IMR-90 (cell line): ENCODE measurements at regions not wholly inside any gene's neighbourhood (a gene's known extent, or its start where the extent isn't known, plus 50 kb on each side); places are given as distances from the start of the nearest gene placed in this dataset.

ENCODE experiments used
- ATAC-seq: fragments of 200-7000 bp; cut with Tn5 transposase; 2 replicates; pipeline ENCODE4 v1.9.1; 2020; ENCODE audit warnings: low read depth, mild to moderate bottlenecking, moderate library complexity
- BruUV-seq: library from RNA; stranded (reverse); fragments of 400-500 nt; replicated peaks from 2 replicates; lab custom pipeline; 2021; lab: Mats Ljungman, UMichigan
- CTCF ChIA-PET: fragments of 300-600 bp; formaldehyde crosslinking; extraction: SDS; loops from one replicate; lab custom pipeline; 2021; ENCODE audit warnings: antibody characterized with exemption; lab: Yijun Ruan, JAX
- POLR2A ChIA-PET: fragments of 300-600 bp; sonication (Branson Sonifier 250); formaldehyde crosslinking; loops from one replicate; lab custom pipeline; 2022; ENCODE audit warnings: antibody characterized with exemption; ENCODE audit not compliant: unreplicated experiment; lab: Charles Lee
- DNase-seq: peaks from one replicate; pipeline ENCODE4 v3.0.0; 2013
- H2AFZ ChIP-seq: replicated peaks from 2 replicates; pipeline ENCODE3; 2013; ENCODE audit warnings: low read length, mild to moderate bottlenecking; ENCODE audit not compliant: poor library complexity
- H2AK5ac ChIP-seq: 2 replicates; pipeline ENCODE4 v1.6.1; 2013; ENCODE audit warnings: low read depth, low read length, inconsistent platforms
- H2AK9ac ChIP-seq: replicated peaks from 2 replicates; pipeline ENCODE3; 2013; ENCODE audit warnings: mild to moderate bottlenecking, low read depth, low read length, moderate library complexity; ENCODE audit not compliant: poor library complexity
- H2BK120ac ChIP-seq: 2 replicates; pipeline ENCODE4 v1.6.1; 2013; ENCODE audit warnings: low read depth, low read length, inconsistent platforms
- H2BK15ac ChIP-seq: 3 replicates; pipeline ENCODE4 v1.6.1; 2013; ENCODE audit warnings: low read depth, low read length, inconsistent platforms
- H2BK20ac ChIP-seq: 2 replicates; pipeline ENCODE4 v1.6.1; 2013; ENCODE audit warnings: low read depth, mild to moderate bottlenecking, inconsistent platforms, low read length, moderate library complexity
- H2BK5ac ChIP-seq: 2 replicates; pipeline ENCODE4 v1.6.1; 2013; ENCODE audit warnings: mild to moderate bottlenecking, low read depth, low read length, inconsistent platforms; ENCODE audit not compliant: poor library complexity, severe bottlenecking
- H3K14ac ChIP-seq: replicated peaks from 2 replicates; pipeline ENCODE4 v1.6.1; 2013; ENCODE audit warnings: low read depth, low read length, inconsistent platforms
- H3K18ac ChIP-seq: 2 replicates; pipeline ENCODE4 v1.6.1; 2013; ENCODE audit warnings: low read depth, low read length, control low read depth
- H3K23ac ChIP-seq: 2 replicates; pipeline ENCODE4 v1.6.1; 2013; ENCODE audit warnings: low read depth, low read length, inconsistent platforms
- H3K27ac ChIP-seq: 2 replicates; pipeline ENCODE4 v1.5.1; 2013; ENCODE audit warnings: mild to moderate bottlenecking, control low read depth, low read length; ENCODE audit not compliant: insufficient read depth
- H3K27me3 ChIP-seq: 2 replicates; pipeline ENCODE4 v1.6.1; 2013; ENCODE audit warnings: low read length; ENCODE audit not compliant: control insufficient read depth, insufficient read depth
- H3K36me3 ChIP-seq: 2 replicates; pipeline ENCODE4 v1.6.1; 2013; ENCODE audit warnings: low read length, mixed read lengths; ENCODE audit not compliant: control insufficient read depth, insufficient read depth
- H3K4ac ChIP-seq: 2 replicates; pipeline ENCODE4 v1.6.1; 2013; ENCODE audit warnings: low read depth, low read length, inconsistent platforms
- H3K4me1 ChIP-seq: 2 replicates; pipeline ENCODE4 v1.6.1; 2013; ENCODE audit warnings: low read length, mixed read lengths; ENCODE audit not compliant: control insufficient read depth, insufficient read depth
- H3K4me2 ChIP-seq: 2 replicates; pipeline ENCODE4 v1.6.1; 2013; ENCODE audit warnings: low read depth, mild to moderate bottlenecking, control low read depth, low read length, moderate library complexity
- H3K4me3 ChIP-seq: 2 replicates; pipeline ENCODE4 v1.5.1; 2013; ENCODE audit warnings: low read depth, mild to moderate bottlenecking, control low read depth, low read length, moderate library complexity; ENCODE audit not compliant: insufficient read depth
- H3K56ac ChIP-seq: 2 replicates; pipeline ENCODE4 v1.6.1; 2013; ENCODE audit warnings: low read length, inconsistent platforms; ENCODE audit not compliant: insufficient read depth; ENCODE audit errors: extremely low read depth
- H3K79me1 ChIP-seq, 2 experiments: 2 replicates each; pipeline ENCODE4 v1.6.1; 2013; ENCODE audit warnings: low read length in 2 of 2, inconsistent platforms in 1 of 2, low read depth in 1 of 2
- H3K9ac ChIP-seq: 2 replicates; pipeline ENCODE4 v1.6.1; 2013; ENCODE audit warnings: low read depth, low read length, control low read depth
- H3K9me1 ChIP-seq: 2 replicates; pipeline ENCODE4 v1.6.1; 2013; ENCODE audit warnings: low read length, inconsistent platforms; ENCODE audit not compliant: insufficient read depth
- H3K9me3 ChIP-seq: 2 replicates; pipeline ENCODE4 v1.6.1; 2013; ENCODE audit warnings: low read length; ENCODE audit not compliant: control insufficient read depth, insufficient read depth
- H4K20me1 ChIP-seq: 2 replicates; pipeline ENCODE4 v1.6.1; 2013; ENCODE audit warnings: low read length, inconsistent platforms; ENCODE audit not compliant: insufficient read depth
- H4K5ac ChIP-seq: 2 replicates; pipeline ENCODE4 v1.6.1; 2013; ENCODE audit warnings: mild to moderate bottlenecking, low read depth, low read length, control low read depth
- H4K8ac ChIP-seq, 2 experiments: 2 replicates each; pipeline ENCODE4 v1.6.1; 2013; ENCODE audit warnings: low read depth in 2 of 2, low read length in 2 of 2, control low read depth in 1 of 2, inconsistent platforms in 1 of 2
- H4K91ac ChIP-seq: 2 replicates; pipeline ENCODE4 v1.6.1; 2013; ENCODE audit warnings: low read depth, low read length, inconsistent platforms; ENCODE audit not compliant: insufficient read depth
- BHLHE40 ChIP-seq: fragments of 150-350 bp; IDR thresholded peaks from 2 replicates; pipeline ENCODE4 v1.6.1; 2016; ENCODE audit warnings: mild to moderate bottlenecking, low read depth, low read length
- RAD21 ChIP-seq: IDR thresholded peaks from 2 replicates; pipeline ENCODE4 v1.6.1; 2012; ENCODE audit warnings: low read length, improper control_type of control experiment
- SMC3 ChIP-seq: fragments of 150-350 bp; IDR thresholded peaks from 2 replicates; pipeline ENCODE4 v1.6.1; 2016; ENCODE audit warnings: low read depth, mild to moderate bottlenecking, antibody characterized with exemption, low read length, moderate library complexity
- WGBS, 2 experiments: methylation state at CpG; one replicate each; pipeline versions ENCODE4 v1.1.5 to v1.1.7; 2013; ENCODE audit warnings: missing lambda C conversion rate in 2 of 2; ENCODE audit not compliant: insufficient read length in 1 of 2; ENCODE audit errors: extremely low coverage in 2 of 2; 5-methylcytosine and 5-hydroxymethylcytosine counted together
- dilution Hi-C: fragments of 300-500 bp; cut with HindIII; formaldehyde crosslinking; loops from one replicate; pipeline ENCODE4 v1.14.3; 2018; ENCODE audit warnings: low sequenced_read_pairs; ENCODE audit not compliant: unreplicated experiment
- in situ Hi-C: fragments of 300-500 bp; cut with MboI; formaldehyde crosslinking; loops from 3 replicates; pipeline ENCODE4 v1.14.3; 2019; ENCODE audit warnings: low sequenced_read_pairs, inconsistent platforms, mixed read lengths
- intact Hi-C: fragments of 100-400 bp; cut with micrococcal nuclease; formaldehyde crosslinking; loops from 2 replicates; pipeline ENCODE4 v1.10.0; 2022

DNA sequence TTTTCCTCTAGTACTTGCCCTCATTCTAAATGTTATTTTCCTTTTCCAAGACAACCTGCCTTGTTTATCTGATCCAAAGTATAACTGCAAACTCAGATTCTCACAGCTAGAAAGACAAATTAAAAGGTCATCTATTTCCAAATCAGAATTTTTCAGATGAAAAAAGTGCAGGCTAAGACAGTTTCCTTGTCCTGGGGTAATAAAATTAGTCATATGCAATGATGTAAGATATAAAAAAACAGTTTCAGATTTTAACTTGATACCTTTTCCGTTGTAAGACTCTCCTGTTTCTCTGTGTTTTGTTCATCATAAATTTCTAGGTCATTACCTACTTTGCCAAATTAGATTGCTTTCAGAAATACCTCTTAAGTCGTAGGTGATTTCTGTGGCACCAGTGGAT is 238.4 kb upstream of the PEX5L start:
- Histone ChIP-seq H2AK5ac (no peak overlapping the region), H3K4ac (no peak overlapping the region), H3K9me3 (peaks cover 2% of the 10 kb centered on the region; the same call in 1 of the 2 replicates), H4K91ac (no peak overlapping the region), H2BK15ac (no peak overlapping the region), H3K14ac (no peak overlapping the region), H3K4me3 (no peak overlapping the region), H3K4me1 (no peaks in the 10 kb centered on the region), H3K23ac (no peak overlapping the region), H3K18ac (no peak overlapping the region), H3K27me3 (no peaks in the 10 kb centered on the region), H4K5ac (no peak overlapping the region), H3K79me1 (no peaks in the 10 kb centered on the region), H2BK120ac (no peak overlapping the region), H2BK20ac (no peak overlapping the region), H3K4me2 (no peak overlapping the region), H2BK5ac (no peak overlapping the region), H4K20me1 (no peaks in the 10 kb centered on the region), H3K56ac (no peak overlapping the region), H3K27ac (no peak overlapping the region), H3K9ac (no peak overlapping the region), H2AFZ (no peak overlapping the region), H2AK9ac (no peak overlapping the region), H3K36me3 (no peaks in the 10 kb centered on the region), H3K9me1 (no peaks in the 10 kb centered on the region), H4K8ac (no peak overlapping the region)
- ChIA-PET POLR2A (no interaction called here), CTCF (no interaction called here)
- intact Hi-C loops, result no loop called here
- no TSS peak for BruUV-seq
- dilution Hi-C loops, result no loop called here
- TF ChIP-seq BHLHE40 (no peak), SMC3 (no peak), RAD21 (no peak)
- in situ Hi-C loops, result no loop called here
- ATAC-seq (no peak), DNase-seq (no peak)
- WGBS, 2 experiments, result no CpG with 5 or more reads among the region's 2 CpGs
